GM19193 (cell line): ENCODE measurements at regions not wholly inside any gene's neighbourhood (a gene's known extent, or its start where the extent isn't known, plus 50 kb on each side); places are given as distances from the start of the nearest gene placed in this dataset.

Source experiments
- POLR2A ChIP-seq: IDR thresholded peaks from 4 replicates; pipeline ENCODE4 v1.6.1; 2011; ENCODE audit not compliant: insufficient read depth, insufficient read length; ENCODE audit errors: extremely low read depth

DNA sequence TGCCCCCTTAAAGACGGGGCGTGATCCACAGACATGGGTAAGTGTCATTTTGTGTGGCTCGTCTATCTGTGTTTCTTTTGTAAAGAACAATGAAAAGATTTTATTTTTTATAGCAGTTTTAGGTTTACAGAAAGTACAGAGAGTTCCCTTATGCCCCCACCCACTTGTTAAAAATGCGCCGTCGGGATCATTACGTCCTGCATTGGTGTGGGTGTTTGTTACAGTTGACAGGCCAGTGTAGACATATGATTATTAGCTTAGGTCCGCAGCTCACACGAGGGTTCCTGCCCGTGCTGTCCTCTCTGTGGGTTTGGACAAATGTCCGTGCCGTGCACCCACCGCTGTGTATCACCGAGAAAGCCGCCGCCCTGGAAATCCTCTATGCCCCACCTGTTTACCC lies 50.5 kb downstream of the RGS12 start:
- no peak for TF ChIP-seq POLR2A

DNA sequence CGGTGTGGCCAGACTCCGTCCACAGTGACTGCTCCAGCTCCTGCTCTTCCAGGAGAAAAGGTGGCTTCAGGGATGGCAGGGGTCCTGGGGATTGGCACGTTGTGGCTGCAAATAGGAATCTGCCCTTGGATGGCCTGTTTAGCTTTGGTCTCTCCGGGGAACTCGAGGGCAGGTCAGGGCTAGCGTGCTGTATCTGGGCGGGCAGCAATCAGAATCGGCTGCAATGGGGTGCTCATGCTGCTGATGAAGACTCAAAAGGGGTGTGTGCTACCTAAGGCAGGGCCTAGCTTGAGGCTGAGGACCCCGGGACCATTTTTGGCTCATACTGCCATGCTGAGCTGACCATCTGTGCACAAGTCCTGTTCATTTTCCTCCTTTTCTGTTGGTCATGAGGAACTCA lies 51.3 kb downstream of the RGS12 start:
- TF ChIP-seq POLR2A: no peak

DNA sequence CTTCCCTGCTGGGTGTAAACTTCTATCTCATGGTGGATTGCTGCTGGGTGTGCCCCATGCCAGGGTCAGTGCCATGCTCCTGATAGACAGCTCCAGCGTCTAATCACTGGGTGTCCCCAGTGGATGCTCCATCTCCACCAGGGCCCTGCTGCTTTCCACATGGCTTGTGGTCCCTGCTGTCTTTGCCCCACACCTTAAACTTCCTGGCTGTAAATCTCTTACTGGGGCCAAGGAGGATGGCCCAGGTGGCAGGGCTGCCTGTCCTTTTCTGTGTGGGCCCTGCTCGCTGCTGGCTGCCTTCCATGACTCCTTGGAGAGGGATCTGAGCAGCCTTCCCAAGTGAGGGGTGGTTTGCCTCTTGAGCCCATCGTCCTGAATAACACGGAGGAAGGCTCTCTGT lies 51.8 kb downstream of the RGS12 start:
- no peak for TF ChIP-seq POLR2A

DNA sequence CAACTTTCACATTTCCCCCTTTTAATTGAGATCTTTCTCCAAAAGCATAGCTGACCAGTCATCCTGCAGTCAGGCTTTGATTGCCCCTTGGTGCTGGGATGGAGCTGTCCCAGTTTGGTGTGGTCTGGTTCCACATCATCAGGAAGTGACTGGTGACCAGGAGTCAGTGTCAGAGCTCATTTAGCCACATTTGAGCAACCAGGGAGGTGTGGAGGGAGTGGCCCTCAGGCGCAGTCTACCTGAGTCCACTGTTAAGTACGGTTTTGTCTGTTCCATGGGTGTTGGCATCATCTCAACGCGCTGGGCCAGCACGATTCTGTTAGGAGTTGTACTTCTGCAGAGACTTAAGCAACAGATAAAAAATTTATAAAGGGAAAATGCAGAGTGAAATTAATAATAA lies 52.6 kb downstream of the RGS12 start:
- no peak for TF ChIP-seq POLR2A

DNA sequence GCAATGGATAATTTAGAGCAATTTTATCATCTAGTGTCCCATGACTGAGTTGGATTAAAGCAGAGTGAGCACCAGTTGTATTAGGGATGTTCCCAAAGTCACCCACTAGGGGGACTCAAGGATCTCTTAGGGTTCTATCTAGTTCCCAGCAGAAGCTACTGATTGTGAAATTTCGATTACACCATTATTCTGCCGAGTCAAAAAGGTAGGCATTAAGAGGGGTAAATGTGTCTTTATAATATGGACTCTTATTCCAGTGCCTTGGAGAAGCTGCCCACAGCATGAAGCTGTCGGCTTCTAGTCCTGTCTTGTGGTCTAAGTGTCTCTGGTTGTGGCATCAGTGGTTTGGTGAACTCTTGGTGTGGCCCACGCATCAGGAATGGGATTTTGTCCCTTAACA lies 53.3 kb downstream of the RGS12 start:
- TF ChIP-seq POLR2A: no peak

DNA sequence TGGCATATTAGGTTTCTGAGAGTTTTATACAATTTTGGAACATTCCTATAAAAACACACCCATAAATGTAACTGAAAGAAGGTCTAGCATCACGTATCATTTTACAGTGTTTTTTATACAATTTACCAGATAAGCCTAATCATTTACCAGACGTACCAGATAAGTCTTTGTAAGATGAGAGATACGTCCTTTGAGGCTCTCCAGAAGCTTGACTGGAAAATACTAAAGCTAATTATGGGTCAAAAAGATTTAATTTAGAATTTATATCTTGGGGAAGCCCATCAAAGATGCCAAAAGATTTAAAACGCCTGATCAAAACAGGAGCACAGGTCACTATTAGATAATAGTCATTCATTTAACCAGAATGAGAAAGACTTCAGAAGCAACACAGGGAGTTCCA lies 55.0 kb downstream of the RGS12 start:
- TF ChIP-seq POLR2A: no peak

DNA sequence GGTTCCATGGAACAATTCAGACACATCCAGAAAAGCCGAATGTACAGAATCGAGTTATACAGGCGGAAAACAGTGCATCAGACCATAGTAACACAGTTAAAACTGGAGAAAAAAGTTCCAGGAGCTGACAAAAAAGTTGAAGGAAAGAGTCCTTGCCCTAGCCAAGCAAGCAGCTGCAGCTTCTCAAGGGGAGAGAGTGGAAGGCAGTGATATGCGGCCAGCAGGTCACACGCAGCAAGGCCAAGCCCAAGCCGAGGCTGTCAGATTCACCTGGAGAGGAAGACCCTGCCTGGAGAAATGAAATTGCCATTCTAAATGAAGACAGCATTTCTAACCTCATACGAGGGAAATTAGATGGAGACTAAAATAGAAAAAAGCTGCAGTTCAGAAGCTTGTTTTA lies 55.8 kb downstream of the RGS12 start:
- TF ChIP-seq POLR2A: no peak

DNA sequence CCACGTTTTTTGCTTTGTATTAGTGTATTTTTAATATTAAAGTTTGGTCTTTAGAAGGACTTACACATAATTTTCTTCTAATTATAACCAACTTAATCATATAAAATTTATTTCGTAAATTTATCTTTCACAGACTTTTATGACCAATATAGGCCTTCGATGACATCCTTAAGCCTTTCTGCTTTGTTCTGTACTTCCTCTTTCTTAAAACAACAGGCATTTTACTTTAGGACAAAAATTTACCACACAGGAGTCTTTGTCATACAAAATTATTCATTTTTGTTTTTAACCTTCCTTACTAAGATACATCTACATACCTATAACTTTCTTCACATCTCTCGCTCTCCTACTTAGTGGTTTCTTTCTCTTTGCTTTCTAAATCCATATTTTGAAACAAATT lies 56.3 kb downstream of the RGS12 start:
- no peak for TF ChIP-seq POLR2A

DNA sequence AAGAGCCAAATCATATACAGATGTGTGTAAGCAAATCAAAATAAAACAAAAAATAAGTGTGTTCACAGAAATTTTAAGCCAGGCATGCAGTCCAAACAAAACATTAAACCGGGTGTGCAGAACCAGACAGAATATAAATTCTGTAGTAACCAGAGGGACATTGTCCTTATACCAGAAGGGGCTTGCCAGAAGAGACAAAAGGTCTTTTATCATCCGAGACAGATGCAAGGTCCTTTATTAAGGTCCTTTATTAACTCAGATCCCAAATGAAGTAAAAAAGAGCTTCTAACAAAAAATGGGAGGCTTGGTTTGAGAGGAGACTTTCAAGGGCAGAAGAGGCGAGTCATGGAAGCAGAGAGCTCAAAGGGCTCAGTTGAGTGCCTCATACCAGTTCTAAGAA lies 59.2 kb downstream of the RGS12 start:
- no peak for TF ChIP-seq POLR2A

DNA sequence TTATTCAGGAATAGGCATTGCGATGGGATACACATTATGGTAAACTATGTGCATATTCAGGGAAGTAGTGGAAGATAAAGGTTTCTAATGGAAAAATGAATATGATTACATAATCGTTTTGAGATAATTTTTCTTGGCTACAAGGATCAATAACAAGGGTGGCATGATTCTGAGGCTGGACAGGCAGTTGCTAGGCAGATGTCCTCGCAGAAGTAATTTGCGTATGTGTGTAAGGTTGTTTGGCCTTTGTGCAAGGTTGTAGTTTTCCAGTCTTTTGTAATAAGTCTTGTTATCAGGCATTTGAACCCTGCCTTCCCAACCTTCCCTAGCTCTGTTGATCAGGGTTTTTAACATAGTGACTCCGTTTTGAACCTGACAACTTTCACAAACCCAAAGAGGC lies 59.7 kb downstream of the RGS12 start:
- TF ChIP-seq POLR2A: no peak

DNA sequence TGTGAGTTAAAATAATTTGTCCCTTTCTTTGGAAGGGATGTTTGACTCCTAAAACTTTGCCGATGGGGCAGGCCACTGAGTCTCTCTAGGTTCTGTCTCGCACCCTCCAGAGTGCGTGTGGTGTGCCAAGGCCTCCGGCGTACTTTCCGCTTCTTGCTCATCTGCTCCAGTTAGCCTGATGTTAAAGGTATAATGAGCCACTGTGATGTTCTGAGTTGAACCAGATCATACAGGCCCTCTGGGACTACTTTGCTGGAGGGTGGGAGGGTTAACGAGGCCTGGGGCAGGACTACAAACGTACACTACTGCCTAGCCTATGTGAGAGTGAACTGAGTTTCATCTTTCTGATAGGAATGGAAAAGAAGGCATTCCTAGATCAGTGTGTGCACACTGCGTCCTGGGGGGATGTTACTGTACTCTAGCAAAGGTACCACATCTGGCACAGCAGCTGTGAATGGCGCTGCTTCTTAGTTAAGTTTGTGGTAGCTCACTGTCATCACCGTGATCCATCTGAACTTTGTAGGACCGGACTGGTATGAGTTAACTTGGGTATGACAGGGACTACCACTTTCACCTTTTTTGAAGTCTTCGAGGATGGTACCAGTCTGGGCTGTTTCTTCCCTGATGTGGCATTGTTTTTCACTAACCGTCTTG lies 60.2 kb downstream of the RGS12 start:
- TF ChIP-seq POLR2A: no peak

DNA sequence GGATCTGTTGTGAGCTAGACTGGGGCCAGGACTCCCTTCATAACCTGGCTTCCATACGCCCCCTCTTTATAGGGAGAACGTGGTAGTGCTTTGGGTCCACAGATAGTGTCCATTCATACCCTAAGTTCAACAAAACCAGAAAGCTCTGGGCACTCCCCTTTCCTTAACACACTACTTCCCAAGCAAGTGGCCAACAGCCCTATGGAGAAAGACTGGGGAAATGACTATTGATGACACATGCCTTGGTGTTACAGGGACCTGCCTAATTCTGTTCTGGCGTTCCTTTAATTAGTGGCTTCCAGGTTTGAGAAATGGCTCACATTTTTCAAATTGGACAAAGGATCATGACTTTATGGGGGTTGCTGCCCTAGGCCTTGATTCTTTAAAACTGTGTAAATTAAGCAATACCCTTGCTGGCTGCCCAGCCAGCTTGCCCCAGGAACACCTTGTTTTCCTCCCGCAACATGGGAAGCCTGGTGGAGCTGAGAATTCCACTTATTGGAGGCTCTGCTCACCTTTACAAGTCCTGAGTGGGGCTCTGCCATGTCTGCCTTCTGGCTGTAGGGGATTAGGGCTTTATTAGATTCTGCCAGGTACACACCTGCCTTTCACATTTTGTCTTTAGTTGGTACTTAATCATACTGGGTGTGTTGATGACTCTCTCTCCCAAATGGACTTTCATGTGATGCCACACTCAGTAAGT lies 61.1 kb downstream of the RGS12 start:
- no peak for TF ChIP-seq POLR2A

DNA sequence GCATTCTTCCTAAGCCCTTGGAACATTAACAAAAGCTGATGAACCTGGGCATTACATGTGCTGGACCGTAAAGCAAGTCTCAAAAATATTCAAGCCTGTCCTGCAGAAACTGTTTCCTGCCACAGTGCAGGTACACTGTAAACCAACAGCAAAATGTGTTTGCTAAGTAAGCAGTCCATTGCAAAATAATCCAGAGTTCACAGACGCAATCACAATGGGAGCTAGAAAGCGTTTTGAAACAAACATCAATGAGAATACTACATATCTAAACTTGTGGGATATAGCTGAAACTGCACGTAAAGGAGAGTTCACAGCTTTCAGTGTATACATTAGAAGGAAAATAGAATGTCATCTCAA lies 61.6 kb downstream of the RGS12 start:
- no peak for TF ChIP-seq POLR2A

DNA sequence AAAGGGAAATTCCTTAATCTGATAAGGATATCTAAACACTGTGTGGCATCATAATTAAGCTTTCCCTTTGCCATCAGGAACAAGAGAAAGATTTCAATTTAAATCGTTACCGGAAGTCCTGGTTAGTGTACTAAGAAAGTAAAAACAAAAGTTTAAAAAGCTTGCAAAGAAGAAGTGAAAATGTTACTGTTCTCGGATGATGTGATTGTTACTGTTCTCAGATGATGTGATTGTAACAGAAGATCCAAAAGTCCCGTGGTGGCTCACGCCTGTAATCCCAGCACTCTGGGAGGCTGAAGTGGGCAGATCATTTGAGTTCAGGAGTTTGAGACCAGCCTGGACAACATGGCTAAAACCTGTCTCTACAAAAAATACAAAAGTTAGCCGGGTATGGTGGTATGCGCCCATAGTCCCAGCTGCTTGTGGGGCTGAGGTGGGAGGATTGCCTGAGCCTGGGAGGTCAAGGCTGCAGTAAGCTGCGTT lies 62.5 kb downstream of the RGS12 start:
- no peak for TF ChIP-seq POLR2A

DNA sequence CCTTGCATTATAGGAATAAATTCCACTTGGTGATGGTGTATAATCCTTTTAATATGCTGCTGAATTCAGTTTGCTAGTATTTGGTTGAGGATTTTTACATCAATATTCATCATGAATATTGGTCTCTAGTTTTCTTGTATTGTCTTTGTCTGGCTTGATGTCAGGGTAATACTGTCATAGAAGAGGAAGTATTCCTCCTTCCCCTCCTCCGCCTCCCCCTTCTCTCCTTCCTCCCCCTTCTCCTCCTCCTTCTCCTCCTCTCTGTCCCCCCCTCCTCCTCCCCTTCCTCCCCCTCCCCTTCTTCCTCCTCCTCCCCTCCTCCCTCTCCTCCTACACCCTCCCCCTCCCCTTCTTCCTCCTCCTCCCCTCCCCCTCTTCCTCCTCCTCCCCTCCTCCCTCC lies 65.8 kb downstream of the RGS12 start:
- TF ChIP-seq POLR2A: no peak

DNA sequence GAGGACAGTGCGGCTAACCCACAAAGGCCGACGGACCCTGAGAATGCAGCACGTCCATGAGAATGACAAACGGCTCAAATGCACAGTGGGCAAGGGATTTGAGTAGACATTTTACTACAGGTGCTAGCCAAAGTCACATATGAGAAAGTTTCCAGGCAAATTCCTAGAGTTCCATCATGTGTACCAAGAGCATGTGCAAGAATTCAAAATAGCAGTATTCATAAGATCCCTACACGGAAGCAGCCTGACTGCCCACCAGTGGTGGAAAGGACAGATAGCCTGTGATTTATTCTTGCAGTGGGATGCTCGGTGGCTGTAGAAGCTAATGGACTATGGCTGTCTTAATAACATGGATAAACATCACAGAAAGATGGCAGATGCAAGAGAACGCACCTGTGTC lies 68.0 kb downstream of the RGS12 start:
- TF ChIP-seq POLR2A: no peak
